H1 (cell line): ENCODE measurements at regions not wholly inside any gene's neighbourhood (a gene's known extent, or its start where the extent isn't known, plus 50 kb on each side); places are given as distances from the start of the nearest gene placed in this dataset.

Experiments used
- CTCF ChIA-PET: fragments of 300-600 bp; sonication (Branson Sonifier 250); formaldehyde crosslinking; loops from one replicate; lab custom pipeline; 2021; ENCODE audit not compliant: partially characterized antibody; lab: Charles Lee
- POLR2A ChIA-PET: fragments of 300-600 bp; sonication (Branson Sonifier 250); formaldehyde crosslinking; loops from one replicate; lab custom pipeline; 2021; ENCODE audit warnings: inconsistent platforms; ENCODE audit not compliant: partially characterized antibody; lab: Charles Lee
- DNase-seq, 2 experiments: peaks; one replicate each; pipeline versions ENCODE4 v3.0.0 to v3.0.0-alpha.2; 2010 to 2022; ENCODE audit warnings: low spot score in 2 of 2, low read depth in 1 of 2, mixed read lengths in 1 of 2
- FAIRE-seq: peaks from 2 replicates; lab custom pipeline; 2011; peaks lifted over from hg19 to GRCh38; lab: Jason Lieb, UNC
- H2AFZ ChIP-seq: 2 replicates; pipeline ENCODE4 v1.8.1; 2012; ENCODE audit warnings: low read length, inconsistent platforms
- H2AK5ac ChIP-seq: 2 replicates; pipeline ENCODE4 v1.6.1; 2013; ENCODE audit warnings: low read depth, low read length
- H2BK120ac ChIP-seq: replicated peaks from 2 replicates; pipeline ENCODE3; 2013; ENCODE audit warnings: low read depth, low read length, inconsistent platforms
- H2BK12ac ChIP-seq: 2 replicates; pipeline ENCODE4 v1.6.1; 2013; ENCODE audit warnings: low read depth, low read length
- H2BK15ac ChIP-seq: 2 replicates; pipeline ENCODE4 v1.6.1; 2013; ENCODE audit warnings: low read length
- H2BK20ac ChIP-seq: 2 replicates; pipeline ENCODE4 v1.6.1; 2013; ENCODE audit warnings: low read length
- H2BK5ac ChIP-seq: 2 replicates; pipeline ENCODE4 v1.6.1; 2013; ENCODE audit warnings: low read depth, low read length
- H3K14ac ChIP-seq: 2 replicates; pipeline ENCODE4 v1.6.1; 2013; ENCODE audit warnings: inconsistent platforms; ENCODE audit not compliant: insufficient read length
- H3K18ac ChIP-seq: 2 replicates; pipeline ENCODE4 v1.6.1; 2013; ENCODE audit warnings: low read length; ENCODE audit errors: extremely low read depth
- H3K23ac ChIP-seq: 2 replicates; pipeline ENCODE4 v1.6.1; 2013; ENCODE audit warnings: inconsistent platforms; ENCODE audit not compliant: insufficient read length
- H3K23me2 ChIP-seq: 2 replicates; pipeline ENCODE4 v1.6.1; 2013; ENCODE audit warnings: low read depth, low read length
- H3K27ac ChIP-seq: 2 replicates; pipeline ENCODE4 v1.6.1; 2011; ENCODE audit warnings: low read depth, low read length, inconsistent platforms
- H3K27me3 ChIP-seq, 4 experiments: replicated peaks in 1 of 4; 1 replicate in 1 of 4; 2 replicates in 3 of 4; pipeline versions ENCODE4 v1.6.1 to v1.8.1; 2011 to 2013; ENCODE audit warnings: low read length in 3 of 4, mild to moderate bottlenecking in 3 of 4, inconsistent platforms in 2 of 4, mixed read lengths in 2 of 4, moderate library complexity in 1 of 4; ENCODE audit not compliant: control insufficient read depth in 3 of 4, insufficient read depth in 3 of 4; ENCODE audit errors: extremely low read depth in 1 of 4
- H3K36me3 ChIP-seq, 4 experiments: 2 replicates each; pipeline versions ENCODE4 v1.6.1 to v1.8.1; 2011 to 2013; ENCODE audit warnings: mild to moderate bottlenecking in 4 of 4, low read length in 3 of 4, moderate library complexity in 2 of 4, control low read depth in 1 of 4, inconsistent platforms in 1 of 4; ENCODE audit not compliant: insufficient read depth in 4 of 4, control insufficient read depth in 2 of 4
- H3K4ac ChIP-seq: replicated peaks from 2 replicates; pipeline ENCODE3; 2013; ENCODE audit warnings: low read length, low read depth, mixed read lengths, inconsistent platforms; ENCODE audit not compliant: insufficient read length
- H3K4me1 ChIP-seq, 4 experiments: replicated peaks in 1 of 4; 1 replicate in 1 of 4; 2 replicates in 3 of 4; pipeline versions ENCODE4 v1.6.1 to v1.8.1; 2011 to 2013; ENCODE audit warnings: low read length in 3 of 4, inconsistent platforms in 2 of 4, mixed read lengths in 1 of 4; ENCODE audit not compliant: insufficient read depth in 4 of 4, control insufficient read depth in 3 of 4
- H3K4me2 ChIP-seq, 2 experiments: 2 replicates each; pipeline versions ENCODE4 v1.6.1 to v1.8.1; 2011 to 2013; ENCODE audit warnings: low read depth in 2 of 2, low read length in 2 of 2, control low read depth in 1 of 2, inconsistent platforms in 1 of 2, mild to moderate bottlenecking in 1 of 2; ENCODE audit not compliant: insufficient read depth in 1 of 2
- H3K4me3 ChIP-seq, 4 experiments: fragments of 200-600, 300-600 bp in 1 of 4; sonication (generic), shearing (Covaris generic), sonication (Bioruptor Twin) in 1 of 4; 2 replicates each; pipeline versions ENCODE4 v1.5.1 to v1.8.1; 2011 to 2016; ENCODE audit warnings: low read length in 4 of 4, low read depth in 3 of 4, control low read depth in 2 of 4, inconsistent platforms in 2 of 4, mild to moderate bottlenecking in 2 of 4, mixed read lengths in 1 of 4, moderate library complexity in 1 of 4; ENCODE audit not compliant: insufficient read depth in 2 of 4; ENCODE audit errors: extremely low read depth in 1 of 4
- H3K56ac ChIP-seq: replicated peaks from 2 replicates; pipeline ENCODE3; 2013; ENCODE audit warnings: low read depth, mild to moderate bottlenecking, mixed read lengths, low read length, inconsistent platforms; ENCODE audit not compliant: insufficient read length
- H3K79me1 ChIP-seq: 2 replicates; pipeline ENCODE4 v1.6.1; 2013; ENCODE audit warnings: low read depth, low read length, control low read depth
- H3K79me2 ChIP-seq, 2 experiments: 2 replicates each; pipeline versions ENCODE4 v1.6.1 to v1.8.1; 2012 to 2013; ENCODE audit warnings: low read length in 2 of 2, mild to moderate bottlenecking in 2 of 2, inconsistent platforms in 1 of 2; ENCODE audit not compliant: insufficient read depth in 2 of 2, control insufficient read depth in 1 of 2
- H3K9ac ChIP-seq, 4 experiments: replicated peaks in 1 of 4; 1 replicate in 1 of 4; 2 replicates in 3 of 4; pipeline versions ENCODE4 v1.6.1 to v1.8.1; 2011 to 2013; ENCODE audit warnings: low read depth in 3 of 4, low read length in 3 of 4, control low read depth in 2 of 4, mild to moderate bottlenecking in 2 of 4, moderate library complexity in 2 of 4, inconsistent platforms in 1 of 4; ENCODE audit errors: extremely low read depth in 1 of 4
- H3K9me3 ChIP-seq, 2 experiments: 2 replicates each; pipeline versions ENCODE4 v1.6.1 to v1.8.1; 2012 to 2013; ENCODE audit warnings: mild to moderate bottlenecking in 2 of 2, moderate library complexity in 2 of 2, control low read depth in 1 of 2, inconsistent platforms in 1 of 2, low read depth in 1 of 2, low read length in 1 of 2, mixed read lengths in 1 of 2; ENCODE audit not compliant: insufficient read depth in 2 of 2
- H4K20me1 ChIP-seq, 2 experiments: replicated peaks in 1 of 2; 2 replicates each; pipeline versions ENCODE3 to v1.8.1; 2011 to 2013; ENCODE audit warnings: inconsistent platforms in 2 of 2, low read length in 2 of 2, mild to moderate bottlenecking in 1 of 2; ENCODE audit not compliant: insufficient read depth in 2 of 2, control insufficient read depth in 1 of 2
- H4K5ac ChIP-seq: 2 replicates; pipeline ENCODE4 v1.6.1; 2013; ENCODE audit warnings: low read length, low read depth, mixed read lengths, inconsistent platforms; ENCODE audit not compliant: insufficient read length
- H4K8ac ChIP-seq: 2 replicates; pipeline ENCODE4 v1.8.0; 2013; ENCODE audit warnings: mild to moderate bottlenecking, moderate library complexity, low read length, inconsistent platforms; ENCODE audit not compliant: insufficient read depth; ENCODE audit errors: extremely low read depth
- H4K91ac ChIP-seq: replicated peaks from 2 replicates; pipeline ENCODE3; 2013; ENCODE audit warnings: low read length, mixed read lengths, inconsistent platforms; ENCODE audit not compliant: insufficient read length
- CBX8 ChIP-seq: fragments of 300-800, 300-1000 bp; sonication (generic); IDR thresholded peaks from 2 replicates; pipeline ENCODE4 v1.7.1; 2016; ENCODE audit warnings: low read depth, low read length, borderline replicate concordance
- HDAC2 ChIP-seq, 2 experiments: fragments of 300-600 bp in 1 of 2; sonication (generic) in 1 of 2; IDR thresholded peaks; 2 replicates each; pipeline ENCODE4 v1.6.1; 2011 to 2012; ENCODE audit warnings: low read depth in 2 of 2, low read length in 2 of 2, mild to moderate bottlenecking in 2 of 2, moderate library complexity in 2 of 2, borderline replicate concordance in 1 of 2, inconsistent platforms in 1 of 2
- SIRT6 ChIP-seq: IDR thresholded peaks from one replicate; pipeline ENCODE4 v1.7.1; 2012; ENCODE audit warnings: low read length, inconsistent platforms
- SP2 ChIP-seq: IDR thresholded peaks from 2 replicates; pipeline ENCODE4 v1.6.1; 2012; ENCODE audit warnings: mild to moderate bottlenecking, low read length, inconsistent platforms
- TBP ChIP-seq: IDR thresholded peaks from 2 replicates; pipeline ENCODE4 v1.6.1; 2011; ENCODE audit warnings: low read depth, low read length, improper control_type of control experiment

DNA sequence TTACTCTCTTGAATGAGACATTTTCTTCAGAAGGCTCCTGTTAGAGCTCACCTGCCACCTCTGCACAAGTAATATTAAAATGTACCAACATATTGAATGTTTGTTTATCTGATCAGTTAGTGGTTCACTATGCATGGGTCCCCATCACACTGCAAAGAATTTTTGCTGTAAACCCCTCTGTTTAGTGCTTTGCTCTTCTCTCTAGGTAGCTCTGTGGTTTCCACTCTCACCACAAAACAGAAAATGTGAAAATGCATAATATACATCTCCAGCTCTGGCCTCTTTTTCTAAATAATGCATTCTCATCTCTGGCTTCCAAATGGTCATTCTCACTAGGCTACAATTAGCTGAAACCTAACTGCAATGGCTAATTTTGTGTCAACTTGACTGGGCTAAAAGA is 176.7 kb downstream of the TRIM33 start:
- no peak overlapping the region for H4K5ac ChIP-seq

More for the DNA sequence above, 176.7 kb downstream of the TRIM33 start:
- H3K18ac ChIP-seq: no peak overlapping the region
- no peaks in the 10 kb centered on the region for H3K4me1 ChIP-seq
- H3K27ac ChIP-seq: no peak overlapping the region
- no peak overlapping the region for H2BK20ac ChIP-seq
- H2BK5ac ChIP-seq: no peak overlapping the region
- H3K36me3 ChIP-seq: no peaks in the 10 kb centered on the region
- no peak overlapping the region for H3K4me2 ChIP-seq
- H3K23ac ChIP-seq: no peak overlapping the region
- H3K4me3 ChIP-seq: no peak overlapping the region
- no peak overlapping the region for H4K8ac ChIP-seq
- H2BK12ac ChIP-seq: no peak overlapping the region
- no peak overlapping the region for H3K9ac ChIP-seq
- POLR2A ChIA-PET: no interaction called here
- H3K56ac ChIP-seq: no peak overlapping the region
- no peak overlapping the region for H2BK120ac ChIP-seq
- FAIRE-seq: no peak
- no peaks in the 10 kb centered on the region for H3K9me3 ChIP-seq
- CTCF ChIA-PET: interaction anchor here (1.2 to 2.0 kb wide), 2 partner anchors 19 to 35 kb away, joined by 3 to 6 read pairs; no protein-coding TSS in a partner anchor
- no peak overlapping the region for H2BK15ac ChIP-seq
- H3K4ac ChIP-seq: no peak overlapping the region
- H4K20me1 ChIP-seq: no peaks in the 10 kb centered on the region
- H3K79me1 ChIP-seq: no peaks in the 10 kb centered on the region
- H3K23me2 ChIP-seq: no peaks in the 10 kb centered on the region; the same call in 1 of the 2 replicates
- no peak overlapping the region for H3K14ac ChIP-seq
- H3K79me2 ChIP-seq: no peaks in the 10 kb centered on the region
- no peak for TF ChIP-seq TBP
- TF ChIP-seq CBX8: no peak
- TF ChIP-seq SP2: no peak
- TF ChIP-seq SIRT6: no peak
- TF ChIP-seq HDAC2 (IDR thresholded peaks at IDR 0.05; ENCODE audit: borderline replicate concordance in 1 of 2, low read depth in 2 of 2, low read length in 2 of 2): no peak
- no peak overlapping the region for H4K91ac ChIP-seq
- no peak for DNase-seq
- no peak overlapping the region for H2AK5ac ChIP-seq
- peaks cover 0 to 2% (median 0%) of the 10 kb centered on the region in 4 experiments; a peak in 4 of 7 replicates for H3K27me3 ChIP-seq
- no peak overlapping the region for H2AFZ ChIP-seq
